22Rv1 (cell line): ENCODE measurements at regions not wholly inside any gene's neighbourhood (a gene's known extent, or its start where the extent isn't known, plus 50 kb on each side); places are given as distances from the start of the nearest gene placed in this dataset.

Experiments
- CTCF ChIP-seq: fragments of 450-650 bp; IDR thresholded peaks from 2 replicates; pipeline ENCODE4 v1.5.1; 2017; ENCODE audit warnings: mild to moderate bottlenecking
- ZFX ChIP-seq: fragments of 450-650 bp; IDR thresholded peaks from 2 replicates; pipeline ENCODE4 v1.6.1; 2017; ENCODE audit warnings: antibody characterized with exemption, borderline replicate concordance

GRCh38 chr20:39214828-39215227 lies 252.7 kb downstream of the DHX35 start:
- TF ChIP-seq CTCF (no peak), ZFX (no peak)
